Uterus (tissue), 2 donors: ENCODE measurements at regions not wholly inside any gene's neighbourhood (a gene's known extent, or its start where the extent isn't known, plus 50 kb on each side); places are given as distances from the start of the nearest gene placed in this dataset.

Source experiments
- CTCF ChIP-seq, 4 experiments: fragments of 200-600 bp in 2 of 4; fragments of 450-650 bp in 2 of 4; sonication (generic) in 2 of 4; IDR thresholded peaks; one replicate each; pipeline ENCODE4 v1.5.1; 2016 to 2019; ENCODE audit warnings: antibody characterized with exemption in 4 of 4, mild to moderate bottlenecking in 2 of 4, moderate library complexity in 1 of 4
- POLR2A ChIP-seq, 2 donors: fragments of 450-650 bp; IDR thresholded peaks; one replicate each; pipeline ENCODE4 v1.6.1; 2016; ENCODE audit warnings: antibody characterized with exemption in 2 of 2, mild to moderate bottlenecking in 1 of 2, moderate library complexity in 1 of 2

GRCh38 chr1:29470087-29470787 is 233.9 kb downstream of the PTPRU start:
- no peak for TF ChIP-seq CTCF (IDR thresholded peaks at IDR 0.05)
- no peak for TF ChIP-seq POLR2A (IDR thresholded peaks at IDR 0.05)
